GM19397 (cell line): ENCODE measurements at regions not wholly inside any gene's neighbourhood (a gene's known extent, or its start where the extent isn't known, plus 50 kb on each side); places are given as distances from the start of the nearest gene placed in this dataset.
A peak's percentile ranks its signal among the peaks of the same experiment; 100 is the strongest.

Experiments
- ATAC-seq: cut with Tn5 transposase; IDR thresholded peaks from one replicate; pipeline ENCODE4 v1.9.1; 2021; ENCODE audit warnings: mild to moderate bottlenecking, moderate library complexity; ENCODE audit not compliant: unreplicated experiment

- ATAC-seq: no peak
These were observed 197.1 kb upstream of the KBTBD8 start for GRCh38 chr3:66800941-66801545.

- ATAC-seq: no peak
These were observed 194.9 kb upstream of the KBTBD8 start for GRCh38 chr3:66803206-66803605.

- ATAC-seq: no peak
These were observed 194.1 kb upstream of the KBTBD8 start for GRCh38 chr3:66803721-66804695.

- ATAC-seq: no peak
These were observed 189.1 kb upstream of the KBTBD8 start for GRCh38 chr3:66808891-66809594.

GRCh38 chr3:66809595-66809958 is 188.5 kb upstream of the KBTBD8 start:
- ATAC-seq: no peak

- no peak for ATAC-seq
These were observed 186.0 kb upstream of the KBTBD8 start for GRCh38 chr3:66812136-66812535.

- no peak for ATAC-seq
These were observed 185.4 kb upstream of the KBTBD8 start for GRCh38 chr3:66812741-66813140.

- no peak for ATAC-seq
These were observed 181.9 kb upstream of the KBTBD8 start for GRCh38 chr3:66816090-66816761.

- no peak for ATAC-seq
These were observed 180.1 kb upstream of the KBTBD8 start for GRCh38 chr3:66817951-66818557.

- ATAC-seq: no peak
These were observed 178.1 kb upstream of the KBTBD8 start for GRCh38 chr3:66819993-66820501.

- peak; percentile 87 for ATAC-seq
These were observed 175.7 kb upstream of the KBTBD8 start for GRCh38 chr3:66822186-66823008.

GRCh38 chr3:66823009-66823397 is 175.1 kb upstream of the KBTBD8 start:
- no peak for ATAC-seq

GRCh38 chr3:66823532-66823931 is 174.6 kb upstream of the KBTBD8 start:
- no peak for ATAC-seq

GRCh38 chr3:66825375-66825774 is 172.7 kb upstream of the KBTBD8 start:
- ATAC-seq: no peak

- no peak for ATAC-seq
These were observed 170.4 kb upstream of the KBTBD8 start for GRCh38 chr3:66827726-66828125.

GRCh38 chr3:66828303-66828702 is 169.8 kb upstream of the KBTBD8 start:
- ATAC-seq: no peak

- ATAC-seq: no peak
These were observed 167.8 kb upstream of the KBTBD8 start for GRCh38 chr3:66830301-66830700.

GRCh38 chr3:66831931-66832330 is 166.2 kb upstream of the KBTBD8 start:
- ATAC-seq: no peak

- ATAC-seq: no peak
These were observed 161.5 kb upstream of the KBTBD8 start for GRCh38 chr3:66836363-66837152.
